ENCODE measurements at regions not wholly inside any gene's neighbourhood (a gene's known extent, or its start where the extent isn't known, plus 50 kb on each side); places are given as distances from the start of the nearest gene placed in this dataset.

GRCh38 chr13:80419416-80419815 is 78.5 kb upstream of the SPRY2 start:
- POLR2A ChIA-PET: interaction anchor here (0.6 to 1.1 kb wide), 2 partner anchors 17 kb away, joined by 3 to 5 read pairs; no protein-coding TSS in a partner anchor
- Histone ChIP-seq H2AFZ (ENCODE audit: low read length) (no peak overlapping the region), H4K20me1 (ENCODE audit: insufficient read depth, low read length) (no peaks in the 10 kb centered on the region), H3K9me2 (ENCODE audit: insufficient read depth, low read length) (no peaks in the 10 kb centered on the region), H3K4me2 (ENCODE audit: low read length) (no peak overlapping the region), H3K36me3 (ENCODE audit: insufficient read depth, low read length) (no peaks in the 10 kb centered on the region), H3K79me2 (ENCODE audit: insufficient read depth, low read depth, low read length) (no peaks in the 10 kb centered on the region), H3K4me3 (ENCODE audit: low read depth, low read length, poor library complexity, severe bottlenecking) (no peak overlapping the region), H3K27ac (ENCODE audit: low read depth, low read length, poor library complexity, severe bottlenecking) (no peak overlapping the region), H3K9me3 (ENCODE audit: low read length) (peaks cover 3% of the 10 kb centered on the region; the same call in 1 of the 2 replicates), H3K4me1 (ENCODE audit: insufficient read depth, low read length, poor library complexity, severe bottlenecking) (no peaks in the 10 kb centered on the region)
- no TSS peak for BruUV-seq (replicated peaks)
- CTCF ChIA-PET (ENCODE audit: unreplicated experiment): no interaction called here
- no peak for DNase-seq (ENCODE audit: low spot score)
- TF ChIP-seq CTCF (conservative IDR thresholded peaks at IDR 0.05; ENCODE audit: low read length) (no peak), EZH2phosphoT487 (IDR thresholded peaks at IDR 0.05; ENCODE audit: borderline replicate concordance, low read depth, low read length) (no peak)
- intact Hi-C loops (cut with micrococcal nuclease; ENCODE audit: unreplicated experiment): no loop called here

- BruUV-seq (replicated peaks): no TSS peak
These were observed 72.7 kb upstream of the SPRY2 start for GRCh38 chr13:80413611-80414010.

More at GRCh38 chr13:80413611-80414010, 72.7 kb upstream of the SPRY2 start:
- Histone ChIP-seq H2AFZ (ENCODE audit: low read length) (no peak overlapping the region), H3K4me3 (ENCODE audit: low read depth, low read length, poor library complexity, severe bottlenecking) (no peak overlapping the region), H4K20me1 (ENCODE audit: insufficient read depth, low read length) (no peaks in the 10 kb centered on the region), H3K79me2 (ENCODE audit: insufficient read depth, low read depth, low read length) (no peaks in the 10 kb centered on the region), H3K9me2 (ENCODE audit: insufficient read depth, low read length) (no peaks in the 10 kb centered on the region), H3K4me1 (ENCODE audit: insufficient read depth, low read length, poor library complexity, severe bottlenecking) (no peaks in the 10 kb centered on the region), H3K27ac (ENCODE audit: low read depth, low read length, poor library complexity, severe bottlenecking) (no peak overlapping the region), H3K9me3 (ENCODE audit: low read length) (no peaks in the 10 kb centered on the region), H3K36me3 (ENCODE audit: insufficient read depth, low read length) (no peaks in the 10 kb centered on the region), H3K4me2 (ENCODE audit: low read length) (no peak overlapping the region)
- ChIA-PET POLR2A (interaction anchor here (1.1 to 1.6 kb wide), 2 partner anchors 9 to 13 kb away, joined by 3 read pairs; no protein-coding TSS in a partner anchor), CTCF (ENCODE audit: unreplicated experiment) (no interaction called here)
- no peak for TF ChIP-seq CTCF (conservative IDR thresholded peaks at IDR 0.05; ENCODE audit: low read length)
- no peak for TF ChIP-seq EZH2phosphoT487 (IDR thresholded peaks at IDR 0.05; ENCODE audit: borderline replicate concordance, low read depth, low read length)
- intact Hi-C loops (cut with micrococcal nuclease; ENCODE audit: unreplicated experiment): no loop called here
- DNase-seq (ENCODE audit: low spot score): no peak
